ENCODE measurements at regions not wholly inside any gene's neighbourhood (a gene's known extent, or its start where the extent isn't known, plus 50 kb on each side); places are given as distances from the start of the nearest gene placed in this dataset.

- peaks cover 5% of the 10 kb centered on the region; the same call in 1 of the 3 replicates for H3K9me3 ChIP-seq (replicated peaks; ENCODE audit: control insufficient read depth, insufficient read depth, low read length)
- ChIA-PET RAD21 (ENCODE audit: unreplicated experiment) (no interaction called here), POLR2A (no interaction called here), SMC1A (ENCODE audit: uncharacterized antibody, unreplicated experiment) (no interaction called here), CTCF (interaction anchor here (1.0 kb wide), 1 partner anchor 36 kb away, joined by 3 read pairs; no protein-coding TSS in a partner anchor)
- no peaks in the 10 kb centered on the region for H3K79me2 ChIP-seq (ENCODE audit: control insufficient read depth, insufficient read depth, low read length)
- no peaks in the 10 kb centered on the region for H3K27me3 ChIP-seq (replicated peaks in 1 of 2; ENCODE audit: control insufficient read depth in 2 of 2, insufficient read depth in 2 of 2, low read length in 1 of 2)
- no peak overlapping the region for H3K4me3 ChIP-seq
- DNase-seq (ENCODE audit: low read depth, low spot score) (no peak), ATAC-seq (no peak), FAIRE-seq (no peak)
- H3K4me2 ChIP-seq (ENCODE audit: control insufficient read depth, insufficient read depth) = no peak overlapping the region
- intact Hi-C loops (cut with micrococcal nuclease; ENCODE audit: unreplicated experiment) (no loop called here), in situ Hi-C loops (cut with MboI) (no loop called here)
- H3K27ac ChIP-seq (ENCODE audit: control insufficient read depth, insufficient read depth) = no peak overlapping the region
- H4K20me1 ChIP-seq (ENCODE audit: control insufficient read depth, insufficient read depth) = no peaks in the 10 kb centered on the region
- no peak overlapping the region for H3K9ac ChIP-seq (ENCODE audit: control insufficient read depth, insufficient read depth, low read length)
- no TSS peak for BruUV-seq (replicated peaks)
- no peaks in the 10 kb centered on the region for H3K36me3 ChIP-seq (ENCODE audit: control insufficient read depth in 2 of 2, insufficient read depth in 2 of 2, low read length in 1 of 2)
- H3K4me1 ChIP-seq (ENCODE audit: control insufficient read depth, insufficient read depth, low read length) = no peaks in the 10 kb centered on the region
- H2AFZ ChIP-seq (ENCODE audit: control insufficient read depth, low read depth, low read length) = no peak overlapping the region
- TF ChIP-seq WRNIP1 (IDR thresholded peaks at IDR 0.05; ENCODE audit: borderline replicate concordance, low read depth, low read length) (no peak), IKZF1 (conservative IDR thresholded peaks at IDR 0.05) (no peak), E2F4 (IDR thresholded peaks at IDR 0.05; ENCODE audit: low read depth, low read length) (no peak), IRF4 (IDR thresholded peaks at IDR 0.05; ENCODE audit: low read depth, low read length) (no peak), SIN3A (IDR thresholded peaks at IDR 0.05; ENCODE audit: low read depth, low read length) (no peak), FOS (IDR thresholded peaks at IDR 0.05; ENCODE audit: borderline replicate concordance, extremely low read depth, insufficient read length) (no peak), ATF2 (IDR thresholded peaks at IDR 0.05; ENCODE audit: low read length) (no peak), ZBED1 (IDR thresholded peaks at IDR 0.05; ENCODE audit: borderline replicate concordance) (no peak), CREB1 (IDR thresholded peaks at IDR 0.05; ENCODE audit: low read depth) (no peak), E4F1 (IDR thresholded peaks at IDR 0.05; ENCODE audit: borderline replicate concordance, partially characterized antibody) (no peak)
- WGBS (ENCODE audit: insufficient coverage, insufficient replicate concordance, low lambda C conversion rate, missing lambda C conversion rate) = 22% methylated on average over 6 of the region's 6 CpGs
Measured at GRCh38 chr2:42864222-42864621, 71.8 kb upstream of the HAAO start.
